Germinal center (tissue), 1 donor: ENCODE measurements at regions not wholly inside any gene's neighbourhood (a gene's known extent, or its start where the extent isn't known, plus 50 kb on each side); places are given as distances from the start of the nearest gene placed in this dataset.

Experiments used
- DNase-seq: peaks from one replicate; pipeline ENCODE4 v3.0.0; 2012; ENCODE audit warnings: mixed read lengths, low spot score

DNA sequence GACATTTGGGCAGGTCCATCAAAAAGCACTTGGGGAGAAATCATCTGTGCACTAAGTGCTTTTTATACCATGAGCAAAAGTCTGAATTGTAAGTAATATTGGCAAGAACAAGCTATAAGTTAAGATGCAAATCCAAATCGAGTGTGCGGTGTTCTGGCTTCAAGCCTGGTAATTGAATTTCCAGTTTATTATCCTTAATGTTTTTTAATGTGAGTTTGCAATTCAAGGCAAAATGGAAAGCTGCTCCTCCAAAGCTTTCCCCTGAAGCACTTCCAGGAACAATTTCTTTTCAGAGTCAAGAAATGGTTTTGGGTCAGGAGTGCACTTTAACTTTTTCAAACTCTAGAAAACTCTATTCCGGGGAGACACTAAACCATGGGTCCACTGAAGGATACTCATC, 445.7 kb downstream of the TOX3 start:
- no peak for DNase-seq

DNA sequence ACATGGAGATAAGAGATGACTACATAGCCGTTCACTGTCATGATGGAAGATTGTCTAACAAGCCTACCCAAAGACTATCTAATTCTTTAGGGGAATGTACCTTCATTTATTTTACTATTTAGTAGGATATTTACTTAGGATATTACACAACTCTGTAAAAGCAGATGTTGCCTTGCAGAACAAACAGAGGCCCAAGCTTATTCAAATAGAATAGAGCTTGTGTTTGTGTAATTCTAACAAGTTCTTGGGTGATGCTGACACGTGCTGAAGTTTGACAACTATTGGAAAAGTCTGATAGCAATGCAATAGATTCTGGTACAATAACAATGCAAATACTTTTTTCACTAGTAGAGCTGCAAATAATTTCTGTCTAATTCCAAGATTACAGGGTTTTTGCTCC, 447.6 kb downstream of the TOX3 start:
- no peak for DNase-seq

DNA sequence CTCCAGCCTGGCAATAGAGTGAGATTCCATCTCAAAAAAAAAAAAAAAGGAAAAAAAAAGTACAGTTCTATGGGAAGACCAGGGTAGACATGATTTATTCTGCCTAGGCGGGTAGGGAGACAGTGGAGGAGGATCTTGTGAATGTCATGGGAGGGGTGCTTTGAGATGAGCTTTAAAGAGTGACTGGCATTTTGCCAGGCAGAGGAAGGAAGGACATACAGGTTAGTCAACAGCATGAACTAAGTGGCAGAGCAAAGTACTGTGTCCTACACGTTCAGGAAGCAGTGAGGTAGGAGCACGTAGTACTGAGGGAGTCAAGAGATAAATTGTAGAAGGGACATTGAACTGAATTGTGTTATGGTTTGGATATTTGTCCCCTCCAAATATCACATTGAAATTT, 451.5 kb downstream of the TOX3 start:
- DNase-seq = no peak

DNA sequence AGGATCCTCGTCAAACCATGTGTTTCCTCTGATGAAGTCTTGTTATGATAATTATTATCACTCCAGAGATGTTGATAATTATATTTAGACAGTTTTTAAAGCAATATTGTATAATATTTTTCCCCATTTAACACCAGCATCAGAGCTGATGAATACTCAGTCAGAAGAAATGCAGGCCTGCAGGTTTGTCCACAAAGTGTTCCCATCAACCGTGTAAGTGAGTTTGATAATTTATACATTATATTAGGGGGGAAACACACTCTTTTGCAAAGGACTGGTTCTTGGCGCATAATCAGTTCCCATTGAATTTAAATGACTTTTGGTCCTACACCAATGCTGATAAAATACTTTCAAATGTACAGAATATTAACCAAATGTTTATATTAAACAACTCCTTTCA, 454.8 kb downstream of the TOX3 start:
- DNase-seq = no peak

DNA sequence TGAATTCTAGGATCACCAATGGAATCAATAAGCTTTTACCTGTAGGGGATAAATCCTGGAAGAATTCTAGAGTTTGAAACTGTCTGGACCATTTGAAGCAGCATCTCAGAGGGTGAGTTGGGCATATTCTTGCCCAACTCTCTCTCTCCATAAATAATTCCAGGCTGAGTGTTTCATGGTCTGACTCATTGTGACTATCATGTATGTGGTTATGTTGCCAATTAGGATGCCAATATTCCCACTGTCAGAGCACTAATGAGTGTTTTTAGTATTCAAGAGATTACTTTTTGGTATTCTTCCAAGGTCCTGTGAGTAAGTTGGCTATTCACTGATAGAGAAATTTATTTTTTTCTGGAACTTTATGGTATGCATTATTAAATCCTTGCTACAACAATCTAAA, 456.9 kb downstream of the TOX3 start:
- no peak for DNase-seq

DNA sequence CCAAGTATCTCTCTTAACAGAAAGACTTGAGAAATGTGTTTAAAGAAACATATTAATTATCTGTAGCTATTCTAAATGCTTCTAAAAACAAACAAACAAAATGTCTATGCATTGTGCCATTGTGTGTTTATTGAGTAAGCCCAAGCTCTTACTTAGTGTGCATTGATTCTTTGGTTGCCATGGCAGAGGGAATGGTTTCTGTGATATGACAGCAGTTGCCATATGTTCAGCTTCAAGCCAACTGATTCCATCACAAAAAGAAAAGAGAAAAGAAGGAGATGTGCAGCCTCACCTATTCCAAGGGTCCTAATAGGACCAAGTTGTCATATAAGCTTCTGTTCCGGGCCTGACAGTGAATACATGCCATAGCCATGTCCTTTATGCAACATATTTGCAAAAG, 457.5 kb downstream of the TOX3 start:
- DNase-seq = no peak

DNA sequence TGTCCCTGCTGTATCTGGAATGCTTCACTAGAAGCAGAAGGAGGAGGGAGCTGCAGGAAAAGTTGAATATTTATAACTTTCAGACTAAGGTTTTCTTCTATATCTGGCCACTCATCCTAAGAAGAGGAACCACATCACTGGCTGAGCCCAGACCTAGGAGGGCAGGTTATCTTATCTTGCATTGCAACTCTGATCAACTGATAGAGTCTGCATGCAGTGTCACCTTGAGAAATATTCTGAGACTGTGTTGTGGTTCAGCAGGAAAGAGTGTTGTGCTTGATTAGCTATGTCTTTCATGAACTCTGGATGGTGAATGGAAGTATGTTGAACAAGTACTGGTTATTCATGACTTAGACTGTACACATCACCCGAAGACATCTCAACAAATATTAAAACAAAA, 460.0 kb downstream of the TOX3 start:
- DNase-seq = no peak

DNA sequence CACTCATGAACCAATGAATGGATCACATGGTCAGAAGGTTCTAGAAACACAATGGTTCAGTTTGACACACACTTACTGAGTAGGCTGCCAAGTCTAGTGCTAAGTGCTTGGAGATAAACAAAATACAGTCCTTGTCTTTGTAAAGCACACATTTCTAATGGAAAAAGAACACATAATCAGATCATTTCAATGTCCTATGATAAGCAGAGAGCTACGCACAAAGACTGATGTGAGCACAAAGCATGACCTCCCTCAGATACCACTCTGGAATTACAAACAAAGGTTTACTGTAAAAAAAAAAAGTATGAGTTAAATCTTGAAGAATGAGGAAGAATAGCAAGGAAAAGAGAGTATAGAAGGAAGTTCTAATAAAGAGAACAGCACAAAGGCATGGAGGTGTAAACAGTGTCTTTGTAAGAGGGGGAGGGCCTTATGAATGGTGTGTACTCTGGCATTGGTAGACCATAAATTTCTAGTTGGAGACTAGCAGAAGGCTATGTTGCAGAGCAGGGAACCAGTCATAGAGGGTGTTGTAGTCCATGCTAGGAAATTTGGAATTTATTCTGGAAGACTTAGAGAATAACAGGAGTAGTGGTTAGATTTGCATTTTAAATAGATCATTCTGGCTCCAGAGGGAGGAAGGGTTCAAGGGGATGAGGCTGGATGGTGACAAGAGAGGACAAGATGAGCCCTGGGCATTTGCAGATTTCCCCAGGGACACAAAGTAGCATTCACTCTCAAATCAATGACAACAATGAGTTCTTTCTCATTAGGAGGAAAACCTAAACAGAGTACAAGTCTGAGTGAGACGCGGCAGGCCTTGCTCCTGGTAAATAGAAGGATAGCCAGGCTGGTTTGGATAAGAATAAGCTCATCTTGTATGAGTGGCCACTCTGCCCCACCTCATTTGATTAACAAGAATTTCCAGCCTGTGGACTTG, 468.0 kb downstream of the TOX3 start:
- DNase-seq = no peak

DNA sequence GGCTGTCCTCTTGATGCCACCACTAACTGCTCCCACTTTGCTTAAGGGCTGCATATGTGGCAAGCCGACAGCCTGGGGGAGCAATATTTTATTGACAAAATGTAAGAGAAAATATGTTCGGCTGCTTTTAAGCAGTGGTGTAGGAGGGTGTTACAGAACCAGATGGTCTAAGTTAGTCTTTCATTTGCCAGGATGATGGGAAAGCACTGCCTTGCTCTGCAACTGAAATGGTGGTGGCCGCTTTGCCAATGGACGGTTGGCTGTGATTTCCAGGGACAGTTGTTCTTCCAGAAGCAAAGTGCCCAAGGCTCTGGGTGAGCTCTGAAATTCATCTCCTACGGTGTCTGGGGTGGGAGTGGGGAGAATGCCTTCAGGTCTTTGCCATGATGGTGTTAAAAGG, 469.3 kb downstream of the TOX3 start:
- DNase-seq = no peak

DNA sequence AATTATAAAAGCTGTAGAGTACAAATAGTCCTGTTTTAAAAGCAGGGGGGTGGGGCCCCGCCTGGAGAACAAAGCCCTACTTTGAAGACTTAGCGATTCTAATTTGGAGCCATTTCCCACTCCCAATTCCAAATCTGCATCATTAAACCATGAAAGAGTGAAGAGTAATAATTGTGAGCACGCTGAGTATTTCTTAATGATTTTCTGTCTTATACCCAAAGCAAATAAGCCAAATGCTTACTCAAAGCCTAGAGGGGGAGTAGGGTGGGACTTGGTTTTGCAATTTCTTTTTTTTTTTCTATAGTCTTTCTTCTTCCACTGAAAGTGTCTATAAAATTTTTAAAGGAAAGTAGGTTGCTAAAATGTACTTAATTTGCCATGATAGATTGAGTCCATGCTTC, 470.1 kb downstream of the TOX3 start:
- DNase-seq = no peak

DNA sequence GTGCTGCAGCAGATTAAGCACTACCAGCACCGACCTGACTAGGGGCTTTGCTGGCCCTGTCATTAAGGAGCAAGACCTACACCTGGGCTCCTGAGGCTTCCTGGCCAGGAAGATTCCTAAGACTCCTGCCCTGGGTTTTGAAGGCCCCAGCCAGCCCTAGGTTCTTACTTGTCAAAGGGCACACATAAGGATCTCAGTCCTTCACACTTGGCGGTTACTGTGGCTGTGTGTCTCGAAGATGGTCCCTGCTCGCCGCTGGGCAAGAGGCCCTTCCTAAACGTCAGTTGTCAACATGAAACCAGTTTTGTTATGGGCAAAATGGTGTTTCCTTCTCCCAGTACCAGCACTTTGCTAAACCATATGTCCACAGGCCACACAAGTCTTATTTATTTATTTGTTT, 470.6 kb downstream of the TOX3 start:
- DNase-seq = no peak

DNA sequence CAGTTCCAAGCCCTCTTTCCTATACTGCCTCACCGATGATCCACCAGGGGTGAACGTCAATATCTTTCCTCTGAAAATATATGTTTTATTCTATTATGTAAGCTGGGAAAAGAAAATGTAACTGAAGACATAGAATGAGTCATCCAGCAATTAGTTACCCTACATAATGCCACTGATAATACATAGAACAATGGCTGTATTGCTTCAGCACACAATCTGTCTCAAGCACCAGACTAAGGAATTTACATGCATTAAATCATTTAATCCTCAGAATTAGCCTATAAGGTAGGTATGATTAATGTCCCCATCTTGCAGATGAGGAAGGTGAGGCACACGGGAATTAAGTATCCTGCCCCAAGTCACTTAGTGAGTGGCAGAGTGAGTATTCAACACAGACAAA, 472.8 kb downstream of the TOX3 start:
- no peak for DNase-seq

DNA sequence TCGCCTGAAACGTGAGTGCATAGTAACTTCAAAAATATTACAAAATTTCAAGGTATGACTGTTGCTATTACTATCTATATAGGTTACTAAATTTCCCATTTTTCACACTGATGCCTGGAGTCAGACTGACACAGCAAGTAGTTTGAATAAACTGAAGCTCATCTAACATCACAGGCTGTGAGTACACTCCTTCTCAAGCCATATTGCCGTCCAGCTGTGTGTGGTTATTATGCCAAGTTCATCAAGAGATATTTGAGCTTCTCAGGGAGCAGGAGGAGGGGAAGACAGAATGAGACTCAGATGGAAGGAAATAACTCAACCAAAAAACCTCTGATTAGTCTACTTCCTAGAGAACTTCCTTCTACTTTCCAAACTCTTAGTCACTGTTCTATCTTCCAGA, 473.9 kb downstream of the TOX3 start:
- DNase-seq = no peak

DNA sequence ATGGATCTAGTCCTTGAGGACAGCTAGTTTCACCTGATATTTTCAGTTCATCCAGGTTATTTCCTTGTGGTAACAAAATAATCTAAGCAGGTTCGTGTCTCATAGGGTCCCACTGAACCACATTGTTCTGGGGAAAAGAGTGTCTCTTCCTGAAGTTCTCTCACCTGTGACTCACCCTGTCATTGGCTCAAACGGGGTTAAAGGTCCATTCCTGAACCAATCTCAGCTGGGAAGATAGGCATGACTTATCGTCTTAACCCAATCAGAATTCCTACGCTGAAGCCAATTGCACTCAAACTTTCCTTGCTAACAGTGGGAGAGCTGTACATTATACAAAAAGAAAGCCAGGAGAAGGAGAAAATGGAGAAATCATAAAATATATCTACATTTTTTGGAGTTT, 475.8 kb downstream of the TOX3 start:
- DNase-seq = no peak

DNA sequence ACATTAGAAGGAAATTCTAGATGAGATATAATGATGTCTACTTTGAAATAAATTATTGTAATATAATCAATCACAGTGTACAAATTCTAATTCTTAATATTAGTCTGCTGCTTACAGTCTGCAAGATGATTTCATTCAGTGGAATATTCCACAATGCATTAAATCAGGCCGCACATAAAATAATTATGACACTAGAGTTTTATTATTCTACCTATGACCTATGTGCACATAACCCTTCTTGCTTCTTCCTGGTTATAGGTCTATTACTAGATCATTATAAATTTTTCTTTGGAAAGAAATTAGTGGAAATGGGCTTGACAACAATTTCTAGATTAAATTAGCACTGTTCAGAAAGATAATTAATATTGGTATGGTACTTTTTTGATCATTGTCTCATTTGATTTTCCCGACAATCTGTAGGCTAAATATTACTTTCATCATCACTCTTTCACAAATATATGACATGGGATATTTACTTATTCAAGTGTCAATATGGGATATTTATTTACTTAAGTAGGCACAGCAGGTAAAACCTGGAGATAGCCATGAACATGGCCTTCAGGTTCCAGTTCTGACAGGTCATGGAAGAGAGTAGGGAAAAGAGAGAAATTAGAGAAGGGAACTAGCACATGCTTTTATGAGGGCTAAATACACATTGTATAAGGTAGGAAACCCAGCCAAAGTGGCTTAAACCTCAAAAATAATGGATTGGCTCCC, 476.4 kb downstream of the TOX3 start:
- no peak for DNase-seq

DNA sequence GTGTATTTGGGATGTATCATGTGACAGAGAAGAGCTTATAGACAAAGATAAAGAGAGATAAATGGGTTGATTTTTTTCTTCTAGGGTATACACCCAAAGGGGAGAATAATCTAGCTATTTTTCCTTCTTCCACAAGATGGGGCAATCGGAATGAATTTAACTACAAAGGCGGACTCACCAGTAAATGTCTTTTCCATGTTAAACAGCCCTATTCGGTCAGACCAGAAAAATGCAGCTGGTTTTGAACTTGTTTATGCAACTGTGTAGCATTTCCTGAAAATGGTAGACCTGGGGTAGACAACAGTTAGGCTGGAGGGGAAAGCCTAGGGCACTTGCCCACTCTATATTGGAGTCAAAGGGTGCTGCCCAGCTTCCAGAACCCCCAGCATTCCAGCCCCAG, 477.1 kb downstream of the TOX3 start:
- no peak for DNase-seq

DNA sequence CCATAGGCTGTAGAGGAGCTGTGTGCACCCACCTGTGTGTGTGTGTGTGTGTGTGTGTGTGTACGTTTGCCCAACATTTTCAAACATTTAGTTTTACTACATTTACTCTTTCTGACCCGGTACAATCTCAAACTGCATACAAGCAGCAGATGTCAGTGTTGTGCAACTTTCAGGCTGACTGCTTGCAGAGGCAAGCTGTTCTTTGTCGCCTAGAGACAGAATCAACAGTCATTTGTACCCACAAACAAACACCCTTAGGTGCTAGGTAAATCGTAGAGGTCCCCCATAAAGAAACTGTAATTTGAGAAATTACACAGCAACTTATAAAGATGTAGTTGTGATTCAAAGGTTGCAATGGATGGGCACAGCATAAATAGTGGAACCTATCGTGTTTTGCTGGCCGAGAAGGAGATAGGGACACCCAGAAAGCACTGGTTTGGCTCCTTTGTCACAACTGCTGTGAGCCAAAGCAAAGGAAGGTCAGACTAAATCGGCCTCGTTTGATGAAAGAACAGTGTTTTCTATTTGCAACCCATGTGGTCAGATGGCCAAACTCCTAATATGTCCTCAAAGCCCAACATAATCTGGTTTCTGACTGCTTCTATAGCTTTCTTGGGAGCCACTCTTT, 478.4 kb downstream of the TOX3 start:
- DNase-seq = no peak

DNA sequence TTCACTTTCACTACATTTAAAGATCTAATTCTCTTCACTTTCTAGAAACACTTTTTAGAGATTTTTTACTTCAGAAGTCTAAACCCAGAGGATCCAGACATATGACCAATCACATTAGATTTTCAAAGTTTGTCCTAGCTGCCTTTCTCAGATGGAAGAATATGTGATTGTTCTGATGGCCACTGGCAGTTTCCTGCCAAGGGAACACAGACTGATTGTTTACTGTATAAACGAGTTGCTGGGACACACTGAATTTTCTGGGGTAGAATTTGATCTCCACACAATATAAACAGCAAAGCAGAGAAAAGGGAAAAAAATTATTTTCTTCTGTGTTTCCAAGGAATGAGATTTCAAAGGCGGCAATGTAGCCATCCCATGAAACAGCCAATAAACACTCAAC, 480.0 kb downstream of the TOX3 start:
- no peak for DNase-seq

DNA sequence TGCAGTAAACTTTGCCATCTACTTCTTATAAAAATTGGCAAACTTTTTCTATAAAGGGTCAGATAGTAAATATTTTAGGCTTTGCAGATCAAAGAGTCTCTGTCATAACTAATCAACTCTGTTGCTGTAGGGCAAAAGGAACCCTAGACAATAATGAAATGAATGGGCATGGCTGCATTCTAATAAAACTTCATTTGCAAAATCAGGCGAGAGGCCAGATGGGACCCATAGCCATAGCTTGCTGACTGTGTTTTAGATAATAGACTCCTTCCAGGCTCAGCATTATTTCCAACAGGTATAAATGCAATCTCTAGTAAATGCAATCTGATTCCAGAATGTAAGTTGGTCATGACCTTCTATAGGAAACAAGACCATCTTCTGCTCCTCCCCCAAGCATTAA, 490.7 kb downstream of the TOX3 start:
- no peak for DNase-seq

DNA sequence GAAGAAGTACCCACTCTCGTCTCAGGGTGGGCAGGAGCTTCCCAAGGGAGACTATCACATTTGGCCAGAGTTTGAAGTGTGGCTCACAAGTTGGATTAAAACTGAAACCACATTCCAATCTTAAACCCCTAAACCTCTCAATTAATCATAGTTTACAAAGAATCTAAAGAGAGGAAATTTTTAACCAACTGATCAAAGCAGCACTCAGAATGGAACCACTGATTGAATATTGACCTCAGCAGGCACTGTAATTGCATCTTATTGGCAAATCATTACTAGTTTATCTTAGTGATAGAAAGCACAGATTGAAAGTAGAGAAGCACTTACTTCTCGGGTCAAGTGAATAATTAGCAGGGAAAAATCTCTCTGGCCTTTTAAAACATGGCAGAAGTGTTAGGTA, 491.6 kb downstream of the TOX3 start:
- no peak for DNase-seq

DNA sequence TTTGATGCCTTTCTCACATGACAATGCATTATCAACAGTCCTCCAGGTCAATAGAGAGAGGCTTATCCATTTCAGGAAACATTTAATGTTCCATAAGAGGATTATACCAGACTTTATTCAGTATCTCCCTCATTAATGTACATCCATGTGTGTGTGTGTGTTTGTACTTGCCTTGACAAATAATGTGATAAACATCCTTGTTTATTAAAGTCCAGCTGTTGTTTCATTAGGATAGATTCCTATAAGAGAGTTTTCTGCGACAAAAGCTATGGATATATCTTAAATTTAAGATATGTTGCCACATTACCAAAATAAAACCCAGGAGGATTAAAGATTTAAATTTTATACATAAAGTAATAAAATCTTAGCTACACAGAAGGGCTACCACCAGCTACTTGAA, 492.6 kb downstream of the TOX3 start:
- DNase-seq = no peak

DNA sequence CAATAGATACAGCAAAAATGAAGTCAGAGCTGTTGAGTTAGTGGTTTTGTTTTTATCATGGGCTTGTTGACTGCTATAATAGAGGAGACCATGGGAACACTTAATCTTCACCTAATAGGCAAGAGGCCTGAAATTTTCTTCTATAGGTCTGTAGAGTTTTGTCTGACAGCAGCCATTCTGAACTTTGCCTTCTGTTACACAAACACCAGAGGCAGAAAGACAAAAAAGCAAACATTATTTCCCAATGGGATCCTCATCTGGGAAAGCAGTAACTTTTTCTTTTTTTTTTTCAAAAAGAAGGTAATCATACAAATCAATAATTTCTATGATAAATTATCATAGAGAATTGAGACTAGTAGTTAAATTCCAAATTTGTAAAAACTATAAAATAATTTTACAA, 494.1 kb downstream of the TOX3 start:
- DNase-seq = no peak
